Peyer's patch (tissue), 4 donors: ENCODE measurements at regions not wholly inside any gene's neighbourhood (a gene's known extent, or its start where the extent isn't known, plus 50 kb on each side); places are given as distances from the start of the nearest gene placed in this dataset.

Experiments
- DNase-seq, 3 donors: peaks; one replicate each; pipeline ENCODE4 v3.0.0-alpha.2; 2017 to 2019
- H3K27ac ChIP-seq, 4 donors: fragments of 200-600 bp; sonication (generic); one replicate each; pipeline ENCODE4 v1.5.1; 2016 to 2019
- H3K27me3 ChIP-seq, 2 donors: fragments of 200-600 bp; sonication (generic); one replicate each; pipeline ENCODE4 v1.5.1; 2019
- H3K36me3 ChIP-seq, 3 donors: fragments of 200-600 bp; sonication (generic); one replicate each; pipeline ENCODE4 v1.5.1; 2016 to 2019
- H3K4me1 ChIP-seq, 4 donors: fragments of 200-600 bp; sonication (generic); one replicate each; pipeline ENCODE4 v1.5.1; 2016 to 2019
- H3K4me3 ChIP-seq, 4 donors: fragments of 200-600 bp; sonication (generic); 1 replicate in 3 of 4; 2 replicates in 1 of 4; pipeline ENCODE4 v1.5.1; 2016 to 2019; ENCODE audit warnings: mild to moderate bottlenecking in 1 of 4
- H3K9me3 ChIP-seq, 4 donors: fragments of 200-600 bp; sonication (generic); one replicate each; pipeline ENCODE4 v1.5.1; 2016 to 2019; ENCODE audit warnings: mild to moderate bottlenecking in 1 of 4
- POLR2A ChIP-seq, 2 donors: fragments of 450-650 bp; IDR thresholded peaks; one replicate each; pipeline ENCODE4 v1.5.1; 2017; ENCODE audit warnings: antibody characterized with exemption in 2 of 2, mild to moderate bottlenecking in 2 of 2, moderate library complexity in 2 of 2
- TF ChIP-seq, protein P1 (sequence below), 6 experiments: fragments of 450-650 bp in 4 of 6; fragments of 200-600 bp in 2 of 6; sonication (generic) in 1 of 6; IDR thresholded peaks; one replicate each; pipeline ENCODE4 v1.5.1; 2017 to 2019; ENCODE audit warnings: antibody characterized with exemption in 6 of 6, mild to moderate bottlenecking in 3 of 6, moderate library complexity in 1 of 6

DNA sequence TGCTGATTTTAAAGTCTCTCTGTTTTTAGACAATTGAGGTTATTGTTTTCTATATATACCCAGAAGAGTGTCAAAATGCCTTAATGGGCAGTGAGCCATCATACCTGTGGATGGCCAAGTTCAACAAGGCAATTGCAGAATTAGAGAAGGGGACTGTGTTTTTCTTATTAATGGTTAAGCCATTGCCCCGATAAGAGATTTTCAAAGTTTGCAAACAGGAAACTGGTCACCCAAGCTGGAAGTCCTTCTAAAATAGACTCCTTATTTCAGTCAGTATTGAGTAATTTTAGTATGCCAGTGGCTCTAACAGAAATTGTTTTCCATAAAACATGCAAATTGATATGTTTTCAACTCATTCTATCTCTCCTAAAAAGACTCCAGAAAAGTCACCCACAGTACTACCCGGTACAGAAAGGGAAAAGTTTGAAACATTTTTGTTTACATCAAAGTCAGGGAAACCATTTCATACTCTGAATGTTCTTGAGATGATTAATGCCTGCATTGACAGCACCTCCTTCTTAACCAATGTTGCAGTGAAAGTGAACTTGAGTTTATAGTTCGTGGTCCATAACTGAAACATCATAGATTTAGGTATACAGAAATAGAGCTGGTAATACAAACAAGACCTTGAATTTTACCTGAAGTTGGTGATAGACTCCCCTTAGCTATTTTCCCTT, 191.1 kb downstream of the TMX1 start:
- Histone ChIP-seq H3K4me3 (no peak overlapping the region), H3K27ac (no peak overlapping the region), H3K9me3 (no peaks in the 10 kb centered on the region), H3K27me3 (no peaks in the 10 kb centered on the region), H3K4me1 (no peaks in the 10 kb centered on the region), H3K36me3 (no peaks in the 10 kb centered on the region)
- TF ChIP-seq, protein P1, sequence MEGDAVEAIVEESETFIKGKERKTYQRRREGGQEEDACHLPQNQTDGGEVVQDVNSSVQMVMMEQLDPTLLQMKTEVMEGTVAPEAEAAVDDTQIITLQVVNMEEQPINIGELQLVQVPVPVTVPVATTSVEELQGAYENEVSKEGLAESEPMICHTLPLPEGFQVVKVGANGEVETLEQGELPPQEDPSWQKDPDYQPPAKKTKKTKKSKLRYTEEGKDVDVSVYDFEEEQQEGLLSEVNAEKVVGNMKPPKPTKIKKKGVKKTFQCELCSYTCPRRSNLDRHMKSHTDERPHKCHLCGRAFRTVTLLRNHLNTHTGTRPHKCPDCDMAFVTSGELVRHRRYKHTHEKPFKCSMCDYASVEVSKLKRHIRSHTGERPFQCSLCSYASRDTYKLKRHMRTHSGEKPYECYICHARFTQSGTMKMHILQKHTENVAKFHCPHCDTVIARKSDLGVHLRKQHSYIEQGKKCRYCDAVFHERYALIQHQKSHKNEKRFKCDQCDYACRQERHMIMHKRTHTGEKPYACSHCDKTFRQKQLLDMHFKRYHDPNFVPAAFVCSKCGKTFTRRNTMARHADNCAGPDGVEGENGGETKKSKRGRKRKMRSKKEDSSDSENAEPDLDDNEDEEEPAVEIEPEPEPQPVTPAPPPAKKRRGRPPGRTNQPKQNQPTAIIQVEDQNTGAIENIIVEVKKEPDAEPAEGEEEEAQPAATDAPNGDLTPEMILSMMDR (IDR thresholded peaks at IDR 0.05): no peak
- TF ChIP-seq POLR2A (IDR thresholded peaks at IDR 0.05): no peak
- no peak for DNase-seq

DNA sequence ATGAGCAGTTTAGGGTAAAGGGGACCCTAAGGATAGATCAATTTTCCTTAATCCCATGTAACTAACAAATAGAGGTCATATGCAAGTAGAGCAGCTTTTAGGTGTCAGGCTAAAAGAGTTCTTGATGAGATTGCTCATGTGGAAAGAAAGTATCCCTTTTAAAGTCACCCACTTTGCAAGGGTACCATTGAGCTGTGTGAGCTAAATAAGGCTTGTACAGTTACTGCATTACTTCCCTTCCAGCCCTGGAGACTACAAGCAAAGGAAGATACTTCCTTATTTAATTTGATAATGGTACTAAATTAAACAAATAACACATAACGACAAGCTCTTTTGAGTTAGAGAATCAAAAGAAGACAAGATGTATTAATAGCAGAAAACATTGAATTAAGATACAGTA, 191.7 kb downstream of the TMX1 start:
- no peak overlapping the region for H3K4me3 ChIP-seq
- no peak for TF ChIP-seq POLR2A (IDR thresholded peaks at IDR 0.05)
- TF ChIP-seq, protein P1 (IDR thresholded peaks at IDR 0.05): no peak
- H3K27ac ChIP-seq: no peak overlapping the region

DNA sequence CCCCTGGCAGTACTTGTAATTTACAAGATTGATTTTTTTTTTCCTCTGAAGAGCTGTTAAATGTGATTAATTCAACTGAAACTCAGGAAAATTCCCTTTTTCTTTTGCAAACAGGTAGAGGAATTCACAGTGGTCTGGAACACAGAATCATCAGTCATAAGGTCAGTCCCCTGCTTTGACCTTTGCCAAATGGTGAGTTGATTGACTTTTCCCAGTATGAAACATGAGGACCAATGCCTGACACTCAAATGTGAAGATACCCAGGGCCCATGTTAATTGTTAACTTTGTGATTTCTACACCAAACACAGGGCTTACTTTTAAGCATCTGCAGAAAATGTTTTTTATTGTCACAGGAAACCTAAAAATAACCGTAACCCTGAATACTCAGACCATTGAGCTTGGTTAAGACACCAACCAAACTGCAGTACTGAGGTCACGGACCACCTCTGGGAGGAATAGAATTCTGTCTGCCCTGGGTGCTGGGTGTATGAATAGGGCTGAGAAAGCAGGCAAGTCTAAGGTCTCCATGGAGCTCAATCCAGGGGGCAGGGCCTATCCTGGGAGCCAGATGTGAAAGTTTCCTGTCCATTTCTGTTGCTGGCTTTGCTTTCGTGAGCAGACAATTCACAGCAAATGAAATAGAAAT, 192.4 kb downstream of the TMX1 start:
- Histone ChIP-seq H3K9me3 (no peaks in the 10 kb centered on the region), H3K4me3 (no peak overlapping the region), H3K36me3 (no peaks in the 10 kb centered on the region), H3K27ac (no peak overlapping the region), H3K27me3 (no peaks in the 10 kb centered on the region), H3K4me1 (no peaks in the 10 kb centered on the region)
- no peak for DNase-seq
- TF ChIP-seq, protein P1 (IDR thresholded peaks at IDR 0.05): no peak
- no peak for TF ChIP-seq POLR2A (IDR thresholded peaks at IDR 0.05)

More for the DNA sequence above, 191.7 kb downstream of the TMX1 start:
- no peaks in the 10 kb centered on the region for H3K4me1 ChIP-seq
- no peaks in the 10 kb centered on the region for H3K9me3 ChIP-seq
- no peak for DNase-seq
- H3K36me3 ChIP-seq: no peaks in the 10 kb centered on the region
- H3K27me3 ChIP-seq: no peaks in the 10 kb centered on the region

DNA sequence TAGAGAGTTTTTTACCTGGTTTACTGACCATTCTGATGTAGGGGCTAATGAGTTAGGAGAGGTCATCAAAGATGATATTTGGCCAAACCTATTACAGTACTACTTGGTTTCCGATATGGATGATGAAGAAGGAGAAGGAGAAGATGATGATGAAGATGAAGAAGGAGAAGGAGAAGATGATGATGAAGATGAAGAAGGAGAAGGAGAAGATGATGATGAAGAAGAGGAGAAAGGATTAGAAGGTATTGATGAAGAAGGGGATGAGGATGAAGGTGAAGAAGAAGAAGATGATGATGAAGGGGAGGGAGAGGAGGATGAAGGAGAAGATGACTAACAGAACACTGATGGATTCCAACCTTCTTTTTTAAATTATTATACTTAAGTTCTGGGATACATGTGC, 196.6 kb downstream of the TMX1 start:
- no peak overlapping the region for H3K4me3 ChIP-seq
- H3K27me3 ChIP-seq: no peaks in the 10 kb centered on the region
- no peaks in the 10 kb centered on the region for H3K36me3 ChIP-seq
- no peaks in the 10 kb centered on the region for H3K4me1 ChIP-seq
- no peak overlapping the region for H3K27ac ChIP-seq
- no peak for TF ChIP-seq POLR2A (IDR thresholded peaks at IDR 0.05)
- TF ChIP-seq, protein P1 (IDR thresholded peaks at IDR 0.05): no peak
- no peak for DNase-seq
- no peaks in the 10 kb centered on the region for H3K9me3 ChIP-seq

DNA sequence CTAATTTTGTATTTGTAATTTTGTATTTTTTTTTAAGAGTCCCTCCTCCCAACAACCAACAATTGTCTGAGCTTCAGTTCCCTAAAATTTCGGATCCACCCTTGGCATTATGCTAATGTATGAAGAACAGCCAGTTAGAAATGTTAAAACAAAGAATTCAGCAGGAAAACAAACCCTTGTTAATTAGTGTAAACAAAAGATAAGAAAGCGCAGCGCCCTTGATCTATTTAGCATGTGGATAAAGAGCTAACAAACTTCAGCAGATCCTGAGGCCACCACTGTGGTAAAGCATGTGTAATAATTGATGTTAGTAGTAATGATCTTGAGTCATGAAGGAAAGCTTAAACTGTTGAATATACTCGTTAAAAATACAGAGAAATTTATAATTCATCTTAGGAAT, 199.8 kb downstream of the TMX1 start:
- Histone ChIP-seq H3K36me3 (no peaks in the 10 kb centered on the region), H3K9me3 (no peaks in the 10 kb centered on the region), H3K4me3 (no peak overlapping the region), H3K4me1 (no peaks in the 10 kb centered on the region), H3K27ac (no peak overlapping the region), H3K27me3 (no peaks in the 10 kb centered on the region)
- TF ChIP-seq POLR2A (IDR thresholded peaks at IDR 0.05): no peak
- TF ChIP-seq, protein P1 (IDR thresholded peaks at IDR 0.05): no peak
- no peak for DNase-seq
